C4-2B (cell line): ENCODE measurements at regions not wholly inside any gene's neighbourhood (a gene's known extent, or its start where the extent isn't known, plus 50 kb on each side); places are given as distances from the start of the nearest gene placed in this dataset.

Source experiments
- H3K27ac ChIP-seq: fragments of 450-650 bp; 2 replicates; pipeline ENCODE4 v1.5.1; 2017
- CTCF ChIP-seq: fragments of 450-650 bp; conservative IDR thresholded peaks from 2 replicates; pipeline ENCODE4 v1.5.1; 2017; ENCODE audit warnings: mild to moderate bottlenecking
- ZFX ChIP-seq: fragments of 450-650 bp; IDR thresholded peaks from 2 replicates; pipeline ENCODE4 v1.6.1; 2017

DNA sequence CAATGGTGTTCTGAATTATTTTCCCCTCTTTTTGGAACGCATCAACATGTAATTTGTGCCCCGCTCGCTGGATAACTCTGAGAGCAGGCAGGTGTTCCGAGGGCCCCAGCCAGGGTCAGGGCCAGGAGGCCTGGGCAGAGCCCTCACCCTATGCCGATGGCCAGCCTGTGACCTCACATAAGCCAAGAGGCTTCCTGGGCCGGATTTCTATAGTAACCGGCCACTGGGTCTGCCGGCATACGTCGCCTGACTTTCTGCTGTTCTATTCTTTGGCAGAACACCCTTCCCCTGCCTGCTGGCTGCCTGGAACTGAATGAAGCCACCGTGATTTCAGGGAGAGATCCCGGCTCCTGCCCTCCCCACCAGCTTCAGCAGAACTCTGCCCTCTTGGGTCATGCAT is 375.2 kb downstream of the SHANK2 start:
- TF ChIP-seq CTCF: no peak
- no peak for TF ChIP-seq ZFX
- H3K27ac ChIP-seq: no peak overlapping the region

GRCh38 chr11:70878366-70878765 is 374.0 kb downstream of the SHANK2 start:
- H3K27ac ChIP-seq: no peak overlapping the region
- TF ChIP-seq ZFX (no peak), CTCF (no peak)

DNA sequence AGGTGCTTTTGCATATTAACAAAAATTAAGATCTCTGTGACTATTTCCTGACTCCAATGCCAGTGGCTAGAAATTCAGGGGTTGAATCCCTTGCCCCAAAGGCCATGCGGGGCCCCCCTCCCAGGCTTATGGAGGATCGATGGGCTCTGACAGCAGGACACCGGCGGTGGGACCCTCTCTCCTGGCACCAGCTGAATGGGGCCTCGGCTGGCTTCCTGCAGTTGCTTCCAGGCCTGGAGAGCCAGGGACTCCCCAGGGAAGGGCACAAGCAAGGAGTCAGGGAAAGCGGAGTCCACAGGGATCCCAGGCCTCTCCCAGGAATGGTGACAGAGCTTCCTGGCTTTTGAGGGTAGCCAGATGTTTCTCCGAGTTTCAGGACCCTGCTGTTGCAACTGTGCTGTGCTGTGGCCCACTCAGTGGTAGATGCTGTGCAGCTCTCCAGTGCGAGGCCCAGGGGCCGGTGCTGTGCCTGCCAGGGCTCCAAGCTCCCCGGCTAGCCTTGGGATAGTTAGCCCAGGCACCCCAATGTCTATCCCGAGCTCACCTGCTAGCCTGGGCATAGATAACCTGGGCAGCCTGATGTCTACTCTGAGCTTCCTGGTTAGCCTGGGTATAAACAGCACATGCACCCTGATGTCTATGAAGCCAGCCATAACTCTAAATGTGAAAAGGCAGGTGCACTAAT is 372.6 kb downstream of the SHANK2 start:
- TF ChIP-seq ZFX (no peak), CTCF (no peak)

DNA sequence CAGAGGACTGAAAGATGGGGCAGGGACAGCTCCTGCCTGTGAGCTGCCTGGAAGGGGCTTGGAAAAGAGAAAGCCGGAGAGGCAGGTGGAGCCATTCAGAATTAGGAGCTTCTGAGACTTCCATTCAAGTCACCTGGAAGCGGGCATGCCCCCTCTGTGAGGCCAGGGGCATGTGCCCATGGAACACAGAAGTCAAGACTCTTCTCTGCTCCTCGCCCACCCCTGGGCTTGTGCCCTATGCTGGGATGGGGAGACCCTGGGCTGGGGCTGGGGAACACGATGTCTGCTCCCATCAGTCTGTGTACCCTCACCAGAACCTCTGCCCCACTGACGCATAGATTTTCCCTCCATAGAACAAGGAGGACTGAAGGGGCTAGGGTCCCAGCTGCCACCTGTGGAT is 372.0 kb downstream of the SHANK2 start:
- H3K27ac ChIP-seq: no peak overlapping the region
- TF ChIP-seq CTCF (no peak), ZFX (no peak)

More for the DNA sequence above, 372.6 kb downstream of the SHANK2 start:
- H3K27ac ChIP-seq: no peak overlapping the region

GRCh38 chr11:70881948-70882715 is 370.2 kb downstream of the SHANK2 start:
- H3K27ac ChIP-seq: no peak overlapping the region
- TF ChIP-seq ZFX (no peak), CTCF (no peak)

- no peak for TF ChIP-seq ZFX
- TF ChIP-seq CTCF: no peak
- H3K27ac ChIP-seq: no peak overlapping the region
These were observed 369.7 kb downstream of the SHANK2 start for GRCh38 chr11:70882716-70883085.

DNA sequence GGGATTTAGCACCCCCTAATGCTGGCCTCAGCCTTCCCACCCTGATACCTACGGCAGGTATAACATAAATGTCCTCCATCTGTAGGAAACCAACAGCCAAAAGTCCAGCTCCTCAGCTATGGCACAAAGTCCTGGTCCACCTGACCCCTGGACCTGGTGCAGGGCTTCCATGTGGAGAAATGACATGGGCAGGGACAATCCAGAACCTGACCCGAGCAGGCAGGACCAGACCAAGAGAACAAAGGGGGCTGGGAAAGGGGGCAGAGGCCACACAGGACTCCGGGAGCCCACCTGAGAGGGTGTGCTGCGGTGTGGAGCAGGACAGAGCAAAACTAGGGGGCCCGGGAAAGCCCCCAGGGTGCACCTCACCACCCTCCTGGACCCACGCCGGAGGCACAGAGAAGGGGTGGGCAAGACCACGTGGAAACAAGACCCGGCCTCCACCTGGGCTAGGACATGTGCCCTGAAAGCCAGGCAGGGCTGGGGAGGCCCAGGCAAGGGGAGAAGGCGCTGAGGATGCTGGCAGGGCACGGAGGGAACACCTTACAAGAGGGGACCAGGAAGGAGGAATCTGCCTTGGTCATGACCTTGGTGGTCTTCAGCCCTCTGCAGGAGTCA is 368.9 kb downstream of the SHANK2 start:
- no peak for TF ChIP-seq CTCF
- no peak for TF ChIP-seq ZFX
- no peak overlapping the region for H3K27ac ChIP-seq
